Osteocyte (in vitro differentiated cells): ENCODE measurements at regions not wholly inside any gene's neighbourhood (a gene's known extent, or its start where the extent isn't known, plus 50 kb on each side); places are given as distances from the start of the nearest gene placed in this dataset.

Source experiments
- DNase-seq: peaks from one replicate; pipeline ENCODE4 v3.0.0; 2021; ENCODE audit warnings: mixed read lengths; ENCODE audit not compliant: unreplicated experiment; ENCODE audit errors: extremely low spot score
- H3K27ac Mint-ChIP-seq: one replicate; pipeline ENCODE4 v1.8.0; 2021; ENCODE audit warnings: mild to moderate bottlenecking, mixed read lengths; ENCODE audit not compliant: unreplicated experiment
- H3K27me3 Mint-ChIP-seq: one replicate; pipeline ENCODE4 v1.8.0; 2021; ENCODE audit warnings: mixed read lengths; ENCODE audit not compliant: unreplicated experiment
- H3K36me3 Mint-ChIP-seq: one replicate; pipeline ENCODE4 v1.8.0; 2021; ENCODE audit warnings: mixed read lengths; ENCODE audit not compliant: unreplicated experiment
- H3K4me1 Mint-ChIP-seq: one replicate; pipeline ENCODE4 v1.8.0; 2021; ENCODE audit warnings: mixed read lengths; ENCODE audit not compliant: unreplicated experiment
- H3K4me3 Mint-ChIP-seq: one replicate; pipeline ENCODE4 v1.8.0; 2021; ENCODE audit warnings: mild to moderate bottlenecking, moderate library complexity, mixed read lengths; ENCODE audit not compliant: unreplicated experiment
- H3K9me3 Mint-ChIP-seq: one replicate; pipeline ENCODE4 v1.8.0; 2021; ENCODE audit warnings: mixed read lengths; ENCODE audit not compliant: unreplicated experiment
- TF ChIP-seq, protein P1 (sequence below): fragments of 200-600 bp; sonication (generic); IDR thresholded peaks from 2 replicates; pipeline ENCODE4 v1.5.0; 2021; ENCODE audit warnings: antibody characterized with exemption, mild to moderate bottlenecking, moderate library complexity

- Mint-ChIP-seq H3K27ac (no peak overlapping the region), H3K9me3 (peaks cover 5% of the 10 kb centered on the region), H3K4me1 (no peaks in the 10 kb centered on the region), H3K36me3 (no peaks in the 10 kb centered on the region), H3K4me3 (no peak overlapping the region), H3K27me3 (no peaks in the 10 kb centered on the region)
- TF ChIP-seq, protein P1, sequence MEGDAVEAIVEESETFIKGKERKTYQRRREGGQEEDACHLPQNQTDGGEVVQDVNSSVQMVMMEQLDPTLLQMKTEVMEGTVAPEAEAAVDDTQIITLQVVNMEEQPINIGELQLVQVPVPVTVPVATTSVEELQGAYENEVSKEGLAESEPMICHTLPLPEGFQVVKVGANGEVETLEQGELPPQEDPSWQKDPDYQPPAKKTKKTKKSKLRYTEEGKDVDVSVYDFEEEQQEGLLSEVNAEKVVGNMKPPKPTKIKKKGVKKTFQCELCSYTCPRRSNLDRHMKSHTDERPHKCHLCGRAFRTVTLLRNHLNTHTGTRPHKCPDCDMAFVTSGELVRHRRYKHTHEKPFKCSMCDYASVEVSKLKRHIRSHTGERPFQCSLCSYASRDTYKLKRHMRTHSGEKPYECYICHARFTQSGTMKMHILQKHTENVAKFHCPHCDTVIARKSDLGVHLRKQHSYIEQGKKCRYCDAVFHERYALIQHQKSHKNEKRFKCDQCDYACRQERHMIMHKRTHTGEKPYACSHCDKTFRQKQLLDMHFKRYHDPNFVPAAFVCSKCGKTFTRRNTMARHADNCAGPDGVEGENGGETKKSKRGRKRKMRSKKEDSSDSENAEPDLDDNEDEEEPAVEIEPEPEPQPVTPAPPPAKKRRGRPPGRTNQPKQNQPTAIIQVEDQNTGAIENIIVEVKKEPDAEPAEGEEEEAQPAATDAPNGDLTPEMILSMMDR = no peak
- no peak for DNase-seq
Observed at GRCh38 chr13:47397739-47398138, 500.9 kb upstream of the HTR2A start.

DNA sequence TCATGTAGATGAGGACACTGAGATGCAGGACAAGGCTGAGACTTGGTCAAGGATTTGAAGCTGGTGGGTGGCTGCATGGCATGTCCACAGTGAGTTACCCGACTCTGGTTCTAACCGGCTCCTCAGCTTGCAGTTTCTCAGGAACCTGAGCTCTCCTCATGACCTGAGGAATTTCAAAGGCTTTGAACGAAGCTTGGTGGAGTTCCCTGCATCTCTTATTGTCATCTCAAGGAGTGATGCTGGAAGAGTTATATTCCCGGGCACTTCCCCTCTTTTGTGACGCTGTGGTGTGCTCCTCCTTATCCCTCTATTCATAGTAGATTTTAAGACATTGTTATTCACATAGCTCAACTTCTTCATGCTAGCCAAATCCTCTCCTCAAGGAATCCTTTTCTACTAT is 500.1 kb upstream of the HTR2A start:
- Mint-ChIP-seq H3K4me3 (no peak overlapping the region), H3K9me3 (peaks cover 7% of the 10 kb centered on the region), H3K36me3 (no peaks in the 10 kb centered on the region), H3K4me1 (no peaks in the 10 kb centered on the region), H3K27me3 (no peaks in the 10 kb centered on the region), H3K27ac (no peak overlapping the region)
- no peak for DNase-seq
- TF ChIP-seq, protein P1 = no peak

DNA sequence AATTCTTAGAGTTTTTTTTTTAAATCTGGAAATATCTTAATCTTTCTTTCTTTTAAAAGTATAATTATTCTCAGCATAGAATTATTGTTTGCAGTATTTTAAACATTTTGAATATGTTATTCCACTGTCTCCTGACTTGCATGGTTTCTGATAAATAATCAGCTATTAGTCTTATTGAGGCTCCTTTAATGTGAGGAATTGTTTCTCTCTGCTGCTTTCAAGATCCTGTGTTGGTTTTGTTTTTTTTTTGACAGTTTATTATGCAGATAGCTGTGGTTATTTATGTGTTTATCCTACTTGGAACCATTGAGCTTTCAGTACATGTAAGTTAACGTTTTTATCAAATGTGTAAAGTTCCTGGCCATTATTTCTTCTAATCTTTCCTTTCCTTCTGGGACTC is 477.9 kb upstream of the HTR2A start:
- H3K4me3 Mint-ChIP-seq = no peak overlapping the region
- no peaks in the 10 kb centered on the region for H3K27me3 Mint-ChIP-seq
- no peak overlapping the region for H3K27ac Mint-ChIP-seq
- no peaks in the 10 kb centered on the region for H3K36me3 Mint-ChIP-seq
- TF ChIP-seq, protein P1 = no peak
- DNase-seq = no peak
- no peaks in the 10 kb centered on the region for H3K4me1 Mint-ChIP-seq
- peaks cover 23% of the 10 kb centered on the region for H3K9me3 Mint-ChIP-seq

DNA sequence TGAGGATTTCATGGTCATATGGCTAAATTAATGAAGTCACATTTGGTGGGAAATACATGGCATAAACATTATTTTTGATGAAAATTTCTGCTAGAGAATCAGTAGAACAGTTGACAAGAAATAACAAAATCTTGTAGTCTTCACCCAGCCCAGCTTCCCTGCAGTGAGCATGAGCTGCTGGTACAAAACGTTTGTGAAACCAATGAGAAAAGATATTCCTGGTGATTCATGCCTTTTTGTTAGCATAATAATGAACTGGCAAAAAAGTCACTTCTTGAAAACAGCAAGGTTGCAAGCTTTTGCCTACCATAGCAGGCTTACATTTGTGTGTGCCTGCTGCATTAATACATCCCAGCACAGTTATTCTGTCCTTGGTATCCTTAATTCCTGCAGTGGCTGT is 475.9 kb upstream of the HTR2A start:
- Mint-ChIP-seq H3K4me3 (no peak overlapping the region), H3K9me3 (peaks cover 31% of the 10 kb centered on the region), H3K4me1 (no peaks in the 10 kb centered on the region), H3K27ac (no peak overlapping the region), H3K27me3 (no peaks in the 10 kb centered on the region), H3K36me3 (no peaks in the 10 kb centered on the region)
- no peak for DNase-seq
- TF ChIP-seq, protein P1 = no peak

DNA sequence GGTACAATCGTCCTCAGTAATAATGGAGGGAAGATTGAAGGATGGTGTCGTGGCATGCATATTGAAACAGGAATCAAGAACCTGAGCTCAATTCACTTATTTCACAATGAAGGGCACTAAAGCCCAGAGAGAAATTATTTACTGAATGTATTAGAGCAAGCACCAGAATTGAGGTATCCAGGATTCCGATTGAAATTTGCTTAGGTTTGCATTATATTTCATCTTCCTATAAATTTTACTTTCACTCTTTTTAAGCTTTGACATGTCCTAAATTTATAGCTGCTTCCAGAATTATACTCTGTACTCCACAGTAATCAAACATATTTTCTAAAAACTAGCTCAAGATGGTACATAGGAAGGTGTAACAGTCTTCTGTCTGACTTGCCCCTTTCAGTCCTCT is 454.9 kb upstream of the HTR2A start:
- peaks cover 18% of the 10 kb centered on the region for H3K9me3 Mint-ChIP-seq
- no peaks in the 10 kb centered on the region for H3K4me1 Mint-ChIP-seq
- H3K27me3 Mint-ChIP-seq = no peaks in the 10 kb centered on the region
- no peaks in the 10 kb centered on the region for H3K36me3 Mint-ChIP-seq
- H3K4me3 Mint-ChIP-seq = no peak overlapping the region
- no peak overlapping the region for H3K27ac Mint-ChIP-seq
- no peak for DNase-seq
- TF ChIP-seq, protein P1 = no peak
